Subcutaneous abdominal adipose tissue (tissue), 5 donors: ENCODE measurements at regions not wholly inside any gene's neighbourhood (a gene's known extent, or its start where the extent isn't known, plus 50 kb on each side); places are given as distances from the start of the nearest gene placed in this dataset.

Source experiments
- H3K27ac ChIP-seq: one replicate; pipeline ENCODE4 v1.7.0; 2013; ENCODE audit warnings: low read depth, mild to moderate bottlenecking, inconsistent platforms, low read length, moderate library complexity
- H3K27me3 ChIP-seq, 5 donors: one replicate each; pipeline ENCODE4 v1.7.0; 2013; ENCODE audit warnings: low read length in 5 of 5, inconsistent platforms in 1 of 5; ENCODE audit not compliant: control insufficient read depth in 5 of 5, insufficient read depth in 4 of 5
- H3K36me3 ChIP-seq, 5 donors: one replicate each; pipeline ENCODE4 v1.7.0; 2013; ENCODE audit warnings: low read length in 5 of 5; ENCODE audit not compliant: control insufficient read depth in 5 of 5, insufficient read depth in 5 of 5
- H3K4me1 ChIP-seq, 5 donors: one replicate each; pipeline ENCODE4 v1.7.0; 2013; ENCODE audit warnings: low read length in 5 of 5, mild to moderate bottlenecking in 3 of 5, moderate library complexity in 1 of 5; ENCODE audit not compliant: control insufficient read depth in 5 of 5, insufficient read depth in 5 of 5
- H3K4me3 ChIP-seq, 5 donors: one replicate each; pipeline ENCODE4 v1.7.0; 2013; ENCODE audit warnings: low read length in 5 of 5, low read depth in 1 of 5
- H3K9ac ChIP-seq, 5 donors: one replicate each; pipeline ENCODE4 v1.7.0; 2013; ENCODE audit warnings: low read length in 5 of 5, mild to moderate bottlenecking in 4 of 5, moderate library complexity in 3 of 5
- H3K9me3 ChIP-seq, 5 donors: one replicate each; pipeline ENCODE4 v1.7.0; 2013; ENCODE audit warnings: low read length in 5 of 5; ENCODE audit not compliant: control insufficient read depth in 5 of 5
- donor health status: healthy.
- donor health status: healthy.
- donor health status: healthy.
- donor health status: healthy.
- donor health status: healthy.

- Histone ChIP-seq H3K9me3 (no peaks in the 10 kb centered on the region), H3K9ac (peak overlapping the region in 1 of 5 donors; percentile 6), H3K27ac (no peak overlapping the region), H3K36me3 (no peaks in the 10 kb centered on the region), H3K4me3 (no peak overlapping the region), H3K27me3 (no peaks in the 10 kb centered on the region), H3K4me1 (peaks cover 2 to 26% (median 15%) of the 10 kb centered on the region in 5 donors)
Observed at GRCh38 chr1:212495766-212496494, 63.2 kb downstream of the NENF start.

GRCh38 chr1:212496682-212497081 lies 64.0 kb downstream of the NENF start:
- Histone ChIP-seq H3K36me3 (no peaks in the 10 kb centered on the region), H3K4me3 (no peak overlapping the region), H3K4me1 (peaks cover 2 to 21% (median 14%) of the 10 kb centered on the region in 5 donors)

GRCh38 chr1:212497553-212497952 lies 64.8 kb downstream of the NENF start:
- no peaks in the 10 kb centered on the region for H3K27me3 ChIP-seq
- H3K4me3 ChIP-seq = no peak overlapping the region
- H3K9me3 ChIP-seq = peaks cover 0 to 3% (median 0%) of the 10 kb centered on the region in 5 donors
- no peak overlapping the region for H3K9ac ChIP-seq
- no peaks in the 10 kb centered on the region for H3K36me3 ChIP-seq
- H3K27ac ChIP-seq = no peak overlapping the region
- peaks cover 2 to 18% (median 14%) of the 10 kb centered on the region in 5 donors for H3K4me1 ChIP-seq

More at GRCh38 chr1:212496682-212497081, 64.0 kb downstream of the NENF start:
- peaks cover 0 to 3% (median 0%) of the 10 kb centered on the region in 5 donors for H3K9me3 ChIP-seq
- H3K27me3 ChIP-seq = no peaks in the 10 kb centered on the region
- no peak overlapping the region for H3K27ac ChIP-seq
- H3K9ac ChIP-seq = no peak overlapping the region

GRCh38 chr1:212498283-212499040 lies 65.7 kb downstream of the NENF start:
- Histone ChIP-seq H3K27ac (no peak overlapping the region), H3K4me3 (no peak overlapping the region), H3K27me3 (no peaks in the 10 kb centered on the region), H3K36me3 (no peaks in the 10 kb centered on the region), H3K9me3 (peaks cover 0 to 3% (median 0%) of the 10 kb centered on the region in 5 donors), H3K9ac (no peak overlapping the region), H3K4me1 (peaks cover 2 to 18% (median 14%) of the 10 kb centered on the region in 5 donors)

GRCh38 chr1:212500351-212500750 lies 67.6 kb downstream of the NENF start:
- no peaks in the 10 kb centered on the region for H3K27me3 ChIP-seq
- H3K27ac ChIP-seq = no peak overlapping the region
- H3K4me3 ChIP-seq = no peak overlapping the region
- no peaks in the 10 kb centered on the region for H3K36me3 ChIP-seq
- H3K9ac ChIP-seq = no peak overlapping the region
- H3K9me3 ChIP-seq = peaks cover 0 to 3% (median 0%) of the 10 kb centered on the region in 5 donors
- peaks cover 2 to 14% (median 12%) of the 10 kb centered on the region in 5 donors for H3K4me1 ChIP-seq

- Histone ChIP-seq H3K9ac (no peak overlapping the region), H3K9me3 (peaks cover 0 to 3% (median 0%) of the 10 kb centered on the region in 5 donors), H3K4me3 (no peak overlapping the region), H3K4me1 (peaks cover 0 to 10% (median 9%) of the 10 kb centered on the region in 5 donors), H3K27ac (no peak overlapping the region), H3K36me3 (no peaks in the 10 kb centered on the region), H3K27me3 (no peaks in the 10 kb centered on the region)
Observed at GRCh38 chr1:212500983-212501382, 68.3 kb downstream of the NENF start.

GRCh38 chr1:212503714-212504113 lies 71.0 kb downstream of the NENF start:
- no peak overlapping the region for H3K4me3 ChIP-seq
- H3K4me1 ChIP-seq = no peaks in the 10 kb centered on the region
- peaks cover 0 to 3% (median 0%) of the 10 kb centered on the region in 5 donors for H3K9me3 ChIP-seq
- H3K36me3 ChIP-seq = no peaks in the 10 kb centered on the region
- no peak overlapping the region for H3K27ac ChIP-seq
- H3K27me3 ChIP-seq = no peaks in the 10 kb centered on the region
- no peak overlapping the region for H3K9ac ChIP-seq

- H3K27ac ChIP-seq = no peak overlapping the region
- H3K4me3 ChIP-seq = no peak overlapping the region
- H3K9me3 ChIP-seq = peaks cover 0 to 3% (median 0%) of the 10 kb centered on the region in 5 donors
- H3K4me1 ChIP-seq = no peaks in the 10 kb centered on the region
- no peak overlapping the region for H3K9ac ChIP-seq
- no peaks in the 10 kb centered on the region for H3K27me3 ChIP-seq
- no peaks in the 10 kb centered on the region for H3K36me3 ChIP-seq
Observed at GRCh38 chr1:212504171-212504803, 71.6 kb downstream of the NENF start.

GRCh38 chr1:212506666-212507065 lies 73.9 kb downstream of the NENF start:
- Histone ChIP-seq H3K9ac (no peak overlapping the region), H3K27me3 (peaks cover 0 to 3% (median 1%) of the 10 kb centered on the region in 5 donors), H3K9me3 (no peaks in the 10 kb centered on the region), H3K4me1 (no peaks in the 10 kb centered on the region), H3K4me3 (no peak overlapping the region), H3K27ac (no peak overlapping the region), H3K36me3 (no peaks in the 10 kb centered on the region)

- H3K27ac ChIP-seq = no peak overlapping the region
- no peaks in the 10 kb centered on the region for H3K9me3 ChIP-seq
- no peaks in the 10 kb centered on the region for H3K36me3 ChIP-seq
- no peaks in the 10 kb centered on the region for H3K4me1 ChIP-seq
- H3K27me3 ChIP-seq = peaks cover 0 to 10% (median 8%) of the 10 kb centered on the region in 5 donors
- no peak overlapping the region for H3K4me3 ChIP-seq
- H3K9ac ChIP-seq = no peak overlapping the region
Observed at GRCh38 chr1:212507369-212507768, 74.6 kb downstream of the NENF start.
